ENCODE measurements at regions not wholly inside any gene's neighbourhood (a gene's known extent, or its start where the extent isn't known, plus 50 kb on each side); places are given as distances from the start of the nearest gene placed in this dataset.

GRCh38 chr2:59806486-59806885, 747.0 kb downstream of the BCL11A start:
- no peak for TF ChIP-seq CTCF (conservative IDR thresholded peaks at IDR 0.05)
- TF ChIP-seq EZH2 (IDR thresholded peaks at IDR 0.05; ENCODE audit: low read depth) = no peak

All from PC-9 (cell line).